Prostate gland (tissue), 2 donors: ENCODE measurements at regions not wholly inside any gene's neighbourhood (a gene's known extent, or its start where the extent isn't known, plus 50 kb on each side); places are given as distances from the start of the nearest gene placed in this dataset.

Source experiments
- CTCF ChIP-seq, 4 experiments: fragments of 200-600 bp in 2 of 4; fragments of 450-650 bp in 2 of 4; sonication (generic) in 2 of 4; IDR thresholded peaks; 1 replicate in 3 of 4; 2 replicates in 1 of 4; pipeline ENCODE4 v1.5.1; 2016 to 2019; ENCODE audit warnings: antibody characterized with exemption in 4 of 4, mild to moderate bottlenecking in 2 of 4, moderate library complexity in 2 of 4
- POLR2A ChIP-seq: fragments of 450-650 bp; IDR thresholded peaks from one replicate; pipeline ENCODE4 v1.6.1; 2016; ENCODE audit warnings: antibody characterized with exemption, mild to moderate bottlenecking

- TF ChIP-seq POLR2A: no peak
- no peak for TF ChIP-seq CTCF (IDR thresholded peaks at IDR 0.05)
Observed at GRCh38 chr16:86662195-86662594, 83.8 kb downstream of the FOXL1 start.
